Gastroesophageal sphincter (tissue), 4 donors: ENCODE measurements at regions not wholly inside any gene's neighbourhood (a gene's known extent, or its start where the extent isn't known, plus 50 kb on each side); places are given as distances from the start of the nearest gene placed in this dataset.

Experiments used
- ATAC-seq: fragments of 150-250 bp; one replicate; pipeline ENCODE4 v1.9.1; 2016; ENCODE audit warnings: mild to moderate bottlenecking, moderate library complexity
- H3K27ac ChIP-seq, 4 donors: fragments of 200-600 bp; sonication (generic) in 3 of 4; 1 replicate in 3 of 4; 2 replicates in 1 of 4; pipeline ENCODE4 v1.5.1; 2016 to 2019
- H3K27me3 ChIP-seq: fragments of 200-600 bp; sonication (generic); one replicate; pipeline ENCODE4 v1.5.1; 2019
- H3K36me3 ChIP-seq, 2 donors: fragments of 200-600 bp; sonication (generic); one replicate each; pipeline ENCODE4 v1.5.1; 2019; ENCODE audit warnings: control low read depth in 1 of 2
- H3K4me1 ChIP-seq, 3 donors: fragments of 200-600 bp; sonication (generic); 1 replicate in 2 of 3; 2 replicates in 1 of 3; pipeline ENCODE4 v1.5.1; 2016 to 2019; ENCODE audit warnings: control low read depth in 2 of 3
- H3K4me3 ChIP-seq, 2 donors: fragments of 200-600 bp; sonication (generic); one replicate each; pipeline ENCODE4 v1.5.1; 2019; ENCODE audit warnings: mild to moderate bottlenecking in 1 of 2, moderate library complexity in 1 of 2
- H3K9me3 ChIP-seq, 3 donors: fragments of 200-600 bp; sonication (generic); one replicate each; pipeline ENCODE4 v1.5.1; 2017 to 2019; ENCODE audit warnings: control low read depth in 2 of 3
- CTCF ChIP-seq, 4 experiments: fragments of 200-600 bp in 2 of 4; fragments of 450-650 bp in 2 of 4; sonication (generic) in 1 of 4; IDR thresholded peaks; one replicate each; pipeline ENCODE4 v1.5.1; 2017 to 2019; ENCODE audit warnings: antibody characterized with exemption in 4 of 4, mild to moderate bottlenecking in 2 of 4, moderate library complexity in 2 of 4
- EP300 ChIP-seq: sonication (generic); formaldehyde crosslinking; IDR thresholded peaks from one replicate; pipeline ENCODE4 v1.6.1; 2017; ENCODE audit warnings: antibody characterized with exemption, mild to moderate bottlenecking
- POLR2A ChIP-seq, 2 donors: fragments of 450-650 bp; IDR thresholded peaks; one replicate each; pipeline ENCODE4 v1.6.1; 2017; ENCODE audit warnings: antibody characterized with exemption in 2 of 2, mild to moderate bottlenecking in 2 of 2, moderate library complexity in 1 of 2
- POLR2AphosphoS5 ChIP-seq: sonication (generic); formaldehyde crosslinking; IDR thresholded peaks from one replicate; pipeline ENCODE4 v1.6.1; 2017; ENCODE audit warnings: antibody characterized with exemption
- WGBS, 2 donors: methylation state at CpG; one replicate each; pipeline ENCODE4 v1.1.5; 2018; ENCODE audit warnings: low coverage in 1 of 2; 5-methylcytosine and 5-hydroxymethylcytosine counted together

GRCh38 chr18:38576916-38577315, 1011.3 kb upstream of the CELF4 start:
- Histone ChIP-seq H3K4me1 (no peaks in the 10 kb centered on the region), H3K36me3 (no peaks in the 10 kb centered on the region), H3K27ac (no peak overlapping the region), H3K27me3 (no peaks in the 10 kb centered on the region), H3K4me3 (no peak overlapping the region), H3K9me3 (no peaks in the 10 kb centered on the region)
- 68 to 85% methylated on average over 3 to 4 of the region's 4 CpGs for WGBS, 2 donors
- ATAC-seq, result no peak
- no peak for TF ChIP-seq POLR2AphosphoS5
- no peak for TF ChIP-seq CTCF (IDR thresholded peaks at IDR 0.05)
- TF ChIP-seq POLR2A (IDR thresholded peaks at IDR 0.05), result no peak
- no peak for TF ChIP-seq EP300

- TF ChIP-seq EP300 (no peak), POLR2A (IDR thresholded peaks at IDR 0.05) (no peak), CTCF (IDR thresholded peaks at IDR 0.05) (no peak), POLR2AphosphoS5 (no peak)
- no peak for ATAC-seq
- no peaks in the 10 kb centered on the region for H3K9me3 ChIP-seq
- H3K27me3 ChIP-seq, result no peaks in the 10 kb centered on the region
- WGBS, 2 donors, result 68 to 88% methylated on average over 1 of the region's 1 CpG
- H3K4me3 ChIP-seq, result no peak overlapping the region
- H3K4me1 ChIP-seq, result no peaks in the 10 kb centered on the region
- H3K27ac ChIP-seq, result no peak overlapping the region
- no peaks in the 10 kb centered on the region for H3K36me3 ChIP-seq
Observed at GRCh38 chr18:38576349-38576748, 1010.8 kb upstream of the CELF4 start.

- WGBS, 2 donors, result 100% methylated on average over 1 to 2 of the region's 2 CpGs
- no peaks in the 10 kb centered on the region for H3K4me1 ChIP-seq
- TF ChIP-seq CTCF (IDR thresholded peaks at IDR 0.05) (no peak), POLR2A (IDR thresholded peaks at IDR 0.05) (no peak), POLR2AphosphoS5 (no peak), EP300 (no peak)
- H3K36me3 ChIP-seq, result no peaks in the 10 kb centered on the region
- H3K27me3 ChIP-seq, result no peaks in the 10 kb centered on the region
- H3K4me3 ChIP-seq, result no peak overlapping the region
- ATAC-seq, result no peak
- H3K9me3 ChIP-seq, result no peaks in the 10 kb centered on the region
- H3K27ac ChIP-seq, result no peak overlapping the region
Observed at GRCh38 chr18:38575648-38576047, 1010.0 kb upstream of the CELF4 start.

- no peak overlapping the region for H3K4me3 ChIP-seq
- no peaks in the 10 kb centered on the region for H3K36me3 ChIP-seq
- no peaks in the 10 kb centered on the region for H3K9me3 ChIP-seq
- H3K4me1 ChIP-seq, result no peaks in the 10 kb centered on the region
- WGBS, 2 donors, result 93 to 100% methylated on average over 1 to 4 of the region's 6 CpGs
- ATAC-seq, result no peak
- no peaks in the 10 kb centered on the region for H3K27me3 ChIP-seq
- no peak for TF ChIP-seq POLR2AphosphoS5
- TF ChIP-seq POLR2A (IDR thresholded peaks at IDR 0.05), result no peak
- TF ChIP-seq CTCF (IDR thresholded peaks at IDR 0.05), result no peak
- no peak for TF ChIP-seq EP300
- no peak overlapping the region for H3K27ac ChIP-seq
Observed at GRCh38 chr18:38575023-38575422, 1009.4 kb upstream of the CELF4 start.

- Histone ChIP-seq H3K36me3 (no peaks in the 10 kb centered on the region), H3K4me3 (no peak overlapping the region), H3K9me3 (no peaks in the 10 kb centered on the region), H3K27me3 (no peaks in the 10 kb centered on the region), H3K27ac (no peak overlapping the region), H3K4me1 (no peaks in the 10 kb centered on the region)
- 93 to 95% methylated on average over 4 to 6 of the region's 6 CpGs for WGBS, 2 donors
- TF ChIP-seq EP300 (no peak), POLR2AphosphoS5 (no peak), POLR2A (IDR thresholded peaks at IDR 0.05) (no peak), CTCF (IDR thresholded peaks at IDR 0.05) (no peak)
- ATAC-seq, result no peak
Observed at GRCh38 chr18:38572554-38573111, 1007.0 kb upstream of the CELF4 start.
